ENCODE measurements at regions not wholly inside any gene's neighbourhood (a gene's known extent, or its start where the extent isn't known, plus 50 kb on each side); places are given as distances from the start of the nearest gene placed in this dataset.

DNA sequence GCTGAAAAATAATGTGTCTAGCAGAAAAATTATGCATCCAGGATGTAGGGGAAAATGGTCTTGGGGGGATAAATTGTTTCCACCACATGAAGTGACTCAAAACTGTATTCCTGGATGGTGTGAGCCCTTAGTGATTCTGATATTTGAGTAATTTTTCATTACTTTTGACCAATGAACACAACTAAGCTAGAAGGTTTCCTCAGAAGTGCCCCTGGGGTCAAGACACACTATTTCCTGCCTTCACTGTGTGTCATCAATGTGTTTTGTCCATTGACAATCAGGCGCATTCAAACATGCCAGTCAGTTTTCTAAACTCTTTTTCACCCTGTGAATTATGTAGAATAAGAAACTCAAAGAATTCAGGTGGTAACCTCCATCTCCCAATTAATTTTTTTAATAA lies 130.5 kb upstream of the REG3G start:
- Histone ChIP-seq H3K4me3 (replicated peaks; ENCODE audit: insufficient read depth, low read length) (no peak overlapping the region), H3K27ac (replicated peaks) (no peak overlapping the region), H3K27me3 (ENCODE audit: insufficient read depth, poor library complexity, severe bottlenecking) (no peaks in the 10 kb centered on the region)
- no peak for DNase-seq (ENCODE audit: low read depth in 1 of 2, low spot score in 1 of 2)
- TF ChIP-seq SPI1 (IDR thresholded peaks at IDR 0.05; ENCODE audit: borderline replicate concordance, low read depth): no peak

DNA sequence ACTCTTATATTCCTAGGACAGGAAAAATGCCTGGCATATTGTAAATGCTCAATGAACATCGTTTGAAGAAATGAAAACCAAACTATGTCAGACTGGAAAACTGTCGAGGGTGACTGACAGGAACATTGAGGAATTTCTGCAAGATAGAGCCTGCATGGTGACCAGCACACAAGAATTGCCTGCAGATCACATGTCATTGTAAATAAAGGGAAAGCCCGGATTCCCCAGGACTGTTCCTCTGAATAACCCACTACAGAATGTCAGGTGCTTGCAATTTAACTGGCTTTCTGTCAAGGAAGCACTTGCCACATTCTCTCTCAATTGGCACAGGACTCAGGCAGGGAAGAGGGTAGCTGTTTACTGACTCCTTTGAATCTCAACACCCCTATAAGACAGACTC lies 129.0 kb upstream of the REG3G start:
- H3K27ac ChIP-seq (replicated peaks): no peak overlapping the region
- no peak overlapping the region for H3K4me3 ChIP-seq (replicated peaks; ENCODE audit: insufficient read depth, low read length)
- no peak for DNase-seq (ENCODE audit: low read depth in 1 of 2, low spot score in 1 of 2)
- TF ChIP-seq, protein P1, sequence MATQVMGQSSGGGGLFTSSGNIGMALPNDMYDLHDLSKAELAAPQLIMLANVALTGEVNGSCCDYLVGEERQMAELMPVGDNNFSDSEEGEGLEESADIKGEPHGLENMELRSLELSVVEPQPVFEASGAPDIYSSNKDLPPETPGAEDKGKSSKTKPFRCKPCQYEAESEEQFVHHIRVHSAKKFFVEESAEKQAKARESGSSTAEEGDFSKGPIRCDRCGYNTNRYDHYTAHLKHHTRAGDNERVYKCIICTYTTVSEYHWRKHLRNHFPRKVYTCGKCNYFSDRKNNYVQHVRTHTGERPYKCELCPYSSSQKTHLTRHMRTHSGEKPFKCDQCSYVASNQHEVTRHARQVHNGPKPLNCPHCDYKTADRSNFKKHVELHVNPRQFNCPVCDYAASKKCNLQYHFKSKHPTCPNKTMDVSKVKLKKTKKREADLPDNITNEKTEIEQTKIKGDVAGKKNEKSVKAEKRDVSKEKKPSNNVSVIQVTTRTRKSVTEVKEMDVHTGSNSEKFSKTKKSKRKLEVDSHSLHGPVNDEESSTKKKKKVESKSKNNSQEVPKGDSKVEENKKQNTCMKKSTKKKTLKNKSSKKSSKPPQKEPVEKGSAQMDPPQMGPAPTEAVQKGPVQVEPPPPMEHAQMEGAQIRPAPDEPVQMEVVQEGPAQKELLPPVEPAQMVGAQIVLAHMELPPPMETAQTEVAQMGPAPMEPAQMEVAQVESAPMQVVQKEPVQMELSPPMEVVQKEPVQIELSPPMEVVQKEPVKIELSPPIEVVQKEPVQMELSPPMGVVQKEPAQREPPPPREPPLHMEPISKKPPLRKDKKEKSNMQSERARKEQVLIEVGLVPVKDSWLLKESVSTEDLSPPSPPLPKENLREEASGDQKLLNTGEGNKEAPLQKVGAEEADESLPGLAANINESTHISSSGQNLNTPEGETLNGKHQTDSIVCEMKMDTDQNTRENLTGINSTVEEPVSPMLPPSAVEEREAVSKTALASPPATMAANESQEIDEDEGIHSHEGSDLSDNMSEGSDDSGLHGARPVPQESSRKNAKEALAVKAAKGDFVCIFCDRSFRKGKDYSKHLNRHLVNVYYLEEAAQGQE (IDR thresholded peaks at IDR 0.05; ENCODE audit: insufficient replicate concordance, low read depth): no peak
- TF ChIP-seq, protein P2, sequence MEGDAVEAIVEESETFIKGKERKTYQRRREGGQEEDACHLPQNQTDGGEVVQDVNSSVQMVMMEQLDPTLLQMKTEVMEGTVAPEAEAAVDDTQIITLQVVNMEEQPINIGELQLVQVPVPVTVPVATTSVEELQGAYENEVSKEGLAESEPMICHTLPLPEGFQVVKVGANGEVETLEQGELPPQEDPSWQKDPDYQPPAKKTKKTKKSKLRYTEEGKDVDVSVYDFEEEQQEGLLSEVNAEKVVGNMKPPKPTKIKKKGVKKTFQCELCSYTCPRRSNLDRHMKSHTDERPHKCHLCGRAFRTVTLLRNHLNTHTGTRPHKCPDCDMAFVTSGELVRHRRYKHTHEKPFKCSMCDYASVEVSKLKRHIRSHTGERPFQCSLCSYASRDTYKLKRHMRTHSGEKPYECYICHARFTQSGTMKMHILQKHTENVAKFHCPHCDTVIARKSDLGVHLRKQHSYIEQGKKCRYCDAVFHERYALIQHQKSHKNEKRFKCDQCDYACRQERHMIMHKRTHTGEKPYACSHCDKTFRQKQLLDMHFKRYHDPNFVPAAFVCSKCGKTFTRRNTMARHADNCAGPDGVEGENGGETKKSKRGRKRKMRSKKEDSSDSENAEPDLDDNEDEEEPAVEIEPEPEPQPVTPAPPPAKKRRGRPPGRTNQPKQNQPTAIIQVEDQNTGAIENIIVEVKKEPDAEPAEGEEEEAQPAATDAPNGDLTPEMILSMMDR (IDR thresholded peaks at IDR 0.05; ENCODE audit: insufficient read depth, low read length): no peak
- TF ChIP-seq GABPA (IDR thresholded peaks at IDR 0.05; ENCODE audit: low read depth) (no peak), POLR2AphosphoS5 (IDR thresholded peaks at IDR 0.05; ENCODE audit: low read depth) (no peak), SPI1 (IDR thresholded peaks at IDR 0.05; ENCODE audit: borderline replicate concordance, low read depth) (no peak)
- H3K27me3 ChIP-seq (ENCODE audit: insufficient read depth, poor library complexity, severe bottlenecking): no peaks in the 10 kb centered on the region

DNA sequence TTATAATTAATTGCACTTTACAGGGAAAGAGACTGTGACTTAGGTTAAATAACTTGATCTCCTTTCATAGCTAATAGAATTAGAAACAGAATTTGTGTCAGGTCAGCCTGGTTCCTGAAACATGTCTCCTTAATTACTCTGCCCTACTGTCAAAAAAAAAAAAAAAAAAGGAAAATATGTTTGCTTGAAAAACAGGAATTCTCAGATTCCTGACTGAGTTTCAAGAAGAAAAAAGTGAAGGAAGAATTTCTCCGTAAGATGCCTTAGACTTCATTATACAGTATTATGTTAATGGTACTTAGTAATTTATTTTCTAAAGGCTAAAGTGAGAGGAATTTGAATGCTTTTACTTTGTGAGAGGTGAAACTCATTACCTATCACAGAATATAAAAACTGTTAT lies 118.4 kb upstream of the REG3G start:
- H3K4me3 ChIP-seq (replicated peaks; ENCODE audit: insufficient read depth, low read length): no peak overlapping the region
- no peak overlapping the region for H3K27ac ChIP-seq (replicated peaks)
- no peak for DNase-seq (ENCODE audit: low read depth in 1 of 2, low spot score in 1 of 2)
- no peak for TF ChIP-seq GABPA (IDR thresholded peaks at IDR 0.05; ENCODE audit: low read depth)
- TF ChIP-seq, protein P1 (IDR thresholded peaks at IDR 0.05; ENCODE audit: insufficient replicate concordance, low read depth): no peak
- TF ChIP-seq SPI1 (IDR thresholded peaks at IDR 0.05; ENCODE audit: borderline replicate concordance, low read depth): no peak
- TF ChIP-seq, protein P2 (IDR thresholded peaks at IDR 0.05; ENCODE audit: insufficient read depth, low read length): no peak
- no peaks in the 10 kb centered on the region for H3K27me3 ChIP-seq (ENCODE audit: insufficient read depth, poor library complexity, severe bottlenecking)

DNA sequence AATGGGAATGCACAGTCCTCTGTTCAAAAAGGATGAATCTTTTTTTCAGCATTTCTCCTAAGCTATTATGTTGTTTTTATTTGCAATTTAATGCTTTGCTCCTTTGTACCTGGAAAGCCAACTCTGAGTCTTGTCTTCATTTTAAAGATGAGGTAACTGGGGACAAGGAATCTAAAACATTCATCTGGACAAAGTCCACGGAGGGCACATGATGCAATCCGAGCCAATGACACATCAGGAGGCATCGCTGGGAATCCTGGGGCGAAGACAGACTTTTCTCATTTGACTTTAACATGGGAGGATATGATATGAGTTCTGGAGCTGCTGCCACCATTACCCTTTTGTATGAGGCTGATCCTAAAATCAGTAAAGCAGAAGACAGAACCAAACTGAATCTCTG lies 116.5 kb upstream of the REG3G start:
- TF ChIP-seq GABPA (IDR thresholded peaks at IDR 0.05; ENCODE audit: low read depth) (no peak), SPI1 (IDR thresholded peaks at IDR 0.05; ENCODE audit: borderline replicate concordance, low read depth) (no peak), POLR2AphosphoS5 (IDR thresholded peaks at IDR 0.05; ENCODE audit: low read depth) (no peak)
- TF ChIP-seq, protein P1 (IDR thresholded peaks at IDR 0.05; ENCODE audit: insufficient replicate concordance, low read depth): no peak
- TF ChIP-seq, protein P2 (IDR thresholded peaks at IDR 0.05; ENCODE audit: insufficient read depth, low read length): no peak
- Histone ChIP-seq H3K27me3 (ENCODE audit: insufficient read depth, poor library complexity, severe bottlenecking) (no peaks in the 10 kb centered on the region), H3K4me3 (replicated peaks; ENCODE audit: insufficient read depth, low read length) (no peak overlapping the region), H3K27ac (replicated peaks) (no peak overlapping the region)
- no peak for DNase-seq (ENCODE audit: low read depth in 1 of 2, low spot score in 1 of 2)
